ENCODE measurements at regions not wholly inside any gene's neighbourhood (a gene's known extent, or its start where the extent isn't known, plus 50 kb on each side); places are given as distances from the start of the nearest gene placed in this dataset.

GRCh38 chr1:114216431-114217173 is 62.9 kb upstream of the SYT6 start:
- DNase-seq (ENCODE audit: insufficient read length, low spot score) = no peak
- FAIRE-seq = no peak
- TF ChIP-seq POLR2A (IDR thresholded peaks at IDR 0.05; ENCODE audit: low read depth, low read length) = no peak

GRCh38 chr1:114215436-114215835 is 61.8 kb upstream of the SYT6 start:
- FAIRE-seq (no peak), DNase-seq (ENCODE audit: insufficient read length, low spot score) (no peak)
- no peak for TF ChIP-seq POLR2A (IDR thresholded peaks at IDR 0.05; ENCODE audit: low read depth, low read length)

- DNase-seq (ENCODE audit: insufficient read length, low spot score) (no peak), FAIRE-seq (no peak)
- no peak for TF ChIP-seq POLR2A (IDR thresholded peaks at IDR 0.05; ENCODE audit: low read depth, low read length)
Observed at GRCh38 chr1:114214016-114214415, 60.3 kb upstream of the SYT6 start.

GRCh38 chr1:114209971-114210370 is 56.3 kb upstream of the SYT6 start:
- DNase-seq (ENCODE audit: insufficient read length, low spot score) (no peak), FAIRE-seq (no peak)
- TF ChIP-seq POLR2A (IDR thresholded peaks at IDR 0.05; ENCODE audit: low read depth, low read length) = no peak

GRCh38 chr1:114208714-114209113 is 55.0 kb upstream of the SYT6 start:
- DNase-seq (ENCODE audit: insufficient read length, low spot score) (no peak), FAIRE-seq (no peak)
- TF ChIP-seq POLR2A (IDR thresholded peaks at IDR 0.05; ENCODE audit: low read depth, low read length) = no peak

- DNase-seq (ENCODE audit: insufficient read length, low spot score) (no peak), FAIRE-seq (no peak)
- no peak for TF ChIP-seq POLR2A (IDR thresholded peaks at IDR 0.05; ENCODE audit: low read depth, low read length)
Observed at GRCh38 chr1:114208106-114208505, 54.4 kb upstream of the SYT6 start.

GRCh38 chr1:114207635-114208034 is 54.0 kb upstream of the SYT6 start:
- TF ChIP-seq POLR2A (IDR thresholded peaks at IDR 0.05; ENCODE audit: low read depth, low read length) = no peak
- FAIRE-seq = no peak
- DNase-seq (ENCODE audit: insufficient read length, low spot score) = no peak

GRCh38 chr1:114206392-114206791 is 52.7 kb upstream of the SYT6 start:
- DNase-seq (ENCODE audit: insufficient read length, low spot score) = no peak
- FAIRE-seq = no peak
- TF ChIP-seq POLR2A (IDR thresholded peaks at IDR 0.05; ENCODE audit: low read depth, low read length) = no peak

- no peak for DNase-seq (ENCODE audit: insufficient read length, low spot score)
- FAIRE-seq = no peak
- no peak for TF ChIP-seq POLR2A (IDR thresholded peaks at IDR 0.05; ENCODE audit: low read depth, low read length)
Observed at GRCh38 chr1:114203595-114204128, 50.0 kb upstream of the SYT6 start.

Data from H54 (cell line).